ENCODE measurements at regions not wholly inside any gene's neighbourhood (a gene's known extent, or its start where the extent isn't known, plus 50 kb on each side); places are given as distances from the start of the nearest gene placed in this dataset.

DNA sequence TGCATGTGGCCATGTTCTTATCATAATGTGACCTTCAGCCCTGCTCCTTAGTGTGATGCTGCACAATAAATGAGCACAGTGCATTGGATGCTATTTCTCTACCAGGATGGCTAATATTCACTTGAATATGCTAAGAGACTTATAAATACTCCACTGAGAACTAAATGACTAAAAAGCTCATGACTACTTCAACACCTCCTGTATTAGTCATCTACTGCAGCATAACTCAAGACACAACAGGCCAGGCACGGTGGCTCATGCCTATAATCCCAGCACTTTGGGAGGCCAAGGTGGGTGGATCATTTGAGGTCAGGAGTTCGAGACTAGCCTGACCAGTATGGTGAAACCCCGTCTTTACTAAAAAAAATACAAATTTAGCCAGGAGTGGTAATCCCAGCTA lies 213.4 kb downstream of the RND3 start:
- no peak for TF ChIP-seq POLR2A (IDR thresholded peaks at IDR 0.05)
- TF ChIP-seq, protein P1, sequence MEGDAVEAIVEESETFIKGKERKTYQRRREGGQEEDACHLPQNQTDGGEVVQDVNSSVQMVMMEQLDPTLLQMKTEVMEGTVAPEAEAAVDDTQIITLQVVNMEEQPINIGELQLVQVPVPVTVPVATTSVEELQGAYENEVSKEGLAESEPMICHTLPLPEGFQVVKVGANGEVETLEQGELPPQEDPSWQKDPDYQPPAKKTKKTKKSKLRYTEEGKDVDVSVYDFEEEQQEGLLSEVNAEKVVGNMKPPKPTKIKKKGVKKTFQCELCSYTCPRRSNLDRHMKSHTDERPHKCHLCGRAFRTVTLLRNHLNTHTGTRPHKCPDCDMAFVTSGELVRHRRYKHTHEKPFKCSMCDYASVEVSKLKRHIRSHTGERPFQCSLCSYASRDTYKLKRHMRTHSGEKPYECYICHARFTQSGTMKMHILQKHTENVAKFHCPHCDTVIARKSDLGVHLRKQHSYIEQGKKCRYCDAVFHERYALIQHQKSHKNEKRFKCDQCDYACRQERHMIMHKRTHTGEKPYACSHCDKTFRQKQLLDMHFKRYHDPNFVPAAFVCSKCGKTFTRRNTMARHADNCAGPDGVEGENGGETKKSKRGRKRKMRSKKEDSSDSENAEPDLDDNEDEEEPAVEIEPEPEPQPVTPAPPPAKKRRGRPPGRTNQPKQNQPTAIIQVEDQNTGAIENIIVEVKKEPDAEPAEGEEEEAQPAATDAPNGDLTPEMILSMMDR (IDR thresholded peaks at IDR 0.05) = no peak
